GM21737 (cell line): ENCODE measurements at regions not wholly inside any gene's neighbourhood (a gene's known extent, or its start where the extent isn't known, plus 50 kb on each side); places are given as distances from the start of the nearest gene placed in this dataset.
"Not testable (repeated sequence)": the region's sequence is repeated elsewhere in the genome, so short reads cannot be mapped to it uniquely, and the experiment has no call there.

Source experiments
- ATAC-seq: cut with Tn5 transposase; IDR thresholded peaks from one replicate; pipeline ENCODE4 v1.9.1; 2021; ENCODE audit warnings: mild to moderate bottlenecking, moderate library complexity; ENCODE audit not compliant: unreplicated experiment

GRCh38 chr13:90908792-90909191, 438.7 kb upstream of the MIR17HG start:
- ATAC-seq = no peak

- no peak for ATAC-seq
These were observed 437.4 kb upstream of the MIR17HG start for GRCh38 chr13:90910018-90910639.

GRCh38 chr13:90912247-90912646, 435.2 kb upstream of the MIR17HG start:
- ATAC-seq = no peak

GRCh38 chr13:90918536-90918935, 429.0 kb upstream of the MIR17HG start:
- no peak for ATAC-seq

- ATAC-seq = no peak
These were observed 428.3 kb upstream of the MIR17HG start for GRCh38 chr13:90919153-90919552.

GRCh38 chr13:90926459-90926858, 421.0 kb upstream of the MIR17HG start:
- ATAC-seq = no peak

- ATAC-seq = no peak
These were observed 419.4 kb upstream of the MIR17HG start for GRCh38 chr13:90928109-90928508.

- no peak for ATAC-seq
These were observed 414.2 kb upstream of the MIR17HG start for GRCh38 chr13:90933097-90933826.

- ATAC-seq = no peak
These were observed 412.7 kb upstream of the MIR17HG start for GRCh38 chr13:90934741-90935140.

GRCh38 chr13:90938848-90939247, 408.6 kb upstream of the MIR17HG start:
- no peak for ATAC-seq

- ATAC-seq = no peak
These were observed 403.5 kb upstream of the MIR17HG start for GRCh38 chr13:90943946-90944345.

- not testable (repeated sequence) for ATAC-seq
These were observed 402.3 kb upstream of the MIR17HG start for GRCh38 chr13:90945146-90945545.

- not testable (repeated sequence) for ATAC-seq
These were observed 401.4 kb upstream of the MIR17HG start for GRCh38 chr13:90946125-90946524.

- no peak for ATAC-seq
These were observed 399.5 kb upstream of the MIR17HG start for GRCh38 chr13:90947976-90948375.

- no peak for ATAC-seq
These were observed 397.3 kb upstream of the MIR17HG start for GRCh38 chr13:90950160-90950559.

GRCh38 chr13:90951663-90952062, 395.8 kb upstream of the MIR17HG start:
- ATAC-seq = no peak

GRCh38 chr13:90952326-90952725, 395.2 kb upstream of the MIR17HG start:
- no peak for ATAC-seq

GRCh38 chr13:90954605-90955195, 392.8 kb upstream of the MIR17HG start:
- no peak for ATAC-seq

GRCh38 chr13:90956031-90956430, 391.5 kb upstream of the MIR17HG start:
- no peak for ATAC-seq

- no peak for ATAC-seq
These were observed 388.6 kb upstream of the MIR17HG start for GRCh38 chr13:90958866-90959265.

GRCh38 chr13:90968166-90968904, 379.2 kb upstream of the MIR17HG start:
- no peak for ATAC-seq
